SK-N-MC (cell line): ENCODE measurements at regions not wholly inside any gene's neighbourhood (a gene's known extent, or its start where the extent isn't known, plus 50 kb on each side); places are given as distances from the start of the nearest gene placed in this dataset.

Source experiments
- EZH2 ChIP-seq: fragments of 200-600 bp; sonication (generic); IDR thresholded peaks from one replicate; pipeline ENCODE4 v1.6.1; 2017; ENCODE audit warnings: antibody characterized with exemption
- FOXP2 ChIP-seq: optimal IDR thresholded peaks from 2 replicates; pipeline ENCODE3; 2011; ENCODE audit warnings: mild to moderate bottlenecking, moderate library complexity; ENCODE audit not compliant: insufficient read depth; ENCODE audit errors: extremely low read length, control extremely low read depth
- POLR2AphosphoS5 ChIP-seq: IDR thresholded peaks from 2 replicates; pipeline ENCODE4 v1.6.1; 2012; ENCODE audit warnings: mild to moderate bottlenecking, low read depth, low read length, borderline replicate concordance

- TF ChIP-seq EZH2 (no peak), POLR2AphosphoS5 (no peak), FOXP2 (no peak)
Measured at GRCh38 chr9:72440378-72440777, 75.4 kb upstream of the ZFAND5 start.
